GM12865 (cell line): ENCODE measurements at regions not wholly inside any gene's neighbourhood (a gene's known extent, or its start where the extent isn't known, plus 50 kb on each side); places are given as distances from the start of the nearest gene placed in this dataset.

Source experiments
- DNase-seq: peaks from one replicate; pipeline ENCODE4 v3.0.0; 2010; ENCODE audit warnings: low read depth
- H3K4me3 ChIP-seq: 2 replicates; pipeline ENCODE4 v1.5.1; 2011; ENCODE audit warnings: mild to moderate bottlenecking, low read depth, low read length, control low read depth
- TF ChIP-seq, protein P1 (sequence below): IDR thresholded peaks from 2 replicates; pipeline ENCODE4 v1.5.1; 2011; ENCODE audit warnings: low read length, control low read depth, low read depth, inconsistent platforms; ENCODE audit not compliant: insufficient read depth; ENCODE audit errors: missing control alignments

GRCh38 chr2:207467716-207468347, 61.9 kb upstream of the CREB1 start:
- H3K4me3 ChIP-seq = no peak overlapping the region
- TF ChIP-seq, protein P1, sequence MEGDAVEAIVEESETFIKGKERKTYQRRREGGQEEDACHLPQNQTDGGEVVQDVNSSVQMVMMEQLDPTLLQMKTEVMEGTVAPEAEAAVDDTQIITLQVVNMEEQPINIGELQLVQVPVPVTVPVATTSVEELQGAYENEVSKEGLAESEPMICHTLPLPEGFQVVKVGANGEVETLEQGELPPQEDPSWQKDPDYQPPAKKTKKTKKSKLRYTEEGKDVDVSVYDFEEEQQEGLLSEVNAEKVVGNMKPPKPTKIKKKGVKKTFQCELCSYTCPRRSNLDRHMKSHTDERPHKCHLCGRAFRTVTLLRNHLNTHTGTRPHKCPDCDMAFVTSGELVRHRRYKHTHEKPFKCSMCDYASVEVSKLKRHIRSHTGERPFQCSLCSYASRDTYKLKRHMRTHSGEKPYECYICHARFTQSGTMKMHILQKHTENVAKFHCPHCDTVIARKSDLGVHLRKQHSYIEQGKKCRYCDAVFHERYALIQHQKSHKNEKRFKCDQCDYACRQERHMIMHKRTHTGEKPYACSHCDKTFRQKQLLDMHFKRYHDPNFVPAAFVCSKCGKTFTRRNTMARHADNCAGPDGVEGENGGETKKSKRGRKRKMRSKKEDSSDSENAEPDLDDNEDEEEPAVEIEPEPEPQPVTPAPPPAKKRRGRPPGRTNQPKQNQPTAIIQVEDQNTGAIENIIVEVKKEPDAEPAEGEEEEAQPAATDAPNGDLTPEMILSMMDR = no peak
- DNase-seq = peak; percentile 71

GRCh38 chr2:207468488-207468887, 61.3 kb upstream of the CREB1 start:
- DNase-seq = no peak
- TF ChIP-seq, protein P1 = no peak
- H3K4me3 ChIP-seq = no peak overlapping the region

- H3K4me3 ChIP-seq = no peak overlapping the region
- DNase-seq = no peak
- TF ChIP-seq, protein P1 = no peak
These were observed 60.3 kb upstream of the CREB1 start for GRCh38 chr2:207469451-207469850.

DNA sequence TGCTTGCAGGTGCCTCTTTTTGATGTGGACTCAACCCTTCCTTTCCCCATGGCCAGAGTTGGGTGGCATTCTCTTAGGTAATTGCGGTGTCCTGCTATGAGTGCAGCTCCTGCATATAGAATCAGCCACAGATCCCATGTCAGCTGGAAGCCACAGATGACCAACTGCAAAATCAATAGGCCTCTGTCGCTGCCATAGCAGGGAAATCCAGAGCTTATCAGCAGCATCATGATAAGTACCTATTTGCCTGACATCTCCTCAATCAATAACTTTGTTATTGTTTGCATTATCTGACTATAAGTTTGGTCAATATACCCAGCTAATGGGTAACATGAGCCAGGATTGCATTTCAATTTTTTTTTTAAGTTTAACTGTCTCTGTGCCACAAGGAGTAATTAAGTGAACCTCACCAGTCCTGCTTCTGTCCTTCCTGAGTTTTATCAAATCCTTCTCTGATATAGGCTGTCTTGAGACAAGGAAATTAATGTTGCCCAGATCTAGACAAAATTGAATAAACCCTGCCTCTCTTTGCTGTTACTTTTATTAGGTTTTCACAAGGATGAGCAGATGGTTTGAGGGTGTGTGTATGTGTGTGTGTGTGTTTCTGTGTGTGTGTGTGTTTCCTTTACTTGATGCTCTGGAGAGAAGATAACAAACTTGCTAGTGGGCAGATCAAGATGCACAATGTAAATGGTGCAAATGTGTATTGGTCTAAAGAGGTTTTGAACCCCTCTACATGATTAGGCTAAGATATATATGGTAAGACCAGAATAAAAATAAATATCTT, 59.6 kb upstream of the CREB1 start:
- no peak for DNase-seq
- H3K4me3 ChIP-seq = no peak overlapping the region
- TF ChIP-seq, protein P1 = no peak

DNA sequence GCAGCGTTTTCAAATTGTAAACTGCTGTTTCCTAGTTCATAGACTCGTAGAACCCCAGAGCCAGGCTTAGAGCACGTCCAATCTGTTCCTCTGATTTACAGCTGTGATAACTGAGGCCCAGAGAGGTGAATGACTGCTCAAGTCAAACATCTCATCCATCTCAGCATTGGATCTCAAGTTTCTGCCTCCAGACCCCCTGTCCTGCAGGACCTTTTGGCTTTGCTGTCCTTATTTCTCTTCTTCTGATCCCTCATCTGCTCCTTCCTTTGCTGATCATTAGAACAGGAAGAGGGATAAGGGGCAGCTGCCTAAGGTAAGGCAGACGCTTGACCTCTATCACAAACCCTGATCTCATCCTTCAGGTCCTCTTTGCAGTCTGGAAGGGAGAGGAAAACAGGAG, 58.5 kb upstream of the CREB1 start:
- DNase-seq = no peak
- TF ChIP-seq, protein P1 = no peak
- H3K4me3 ChIP-seq = no peak overlapping the region

- no peak overlapping the region for H3K4me3 ChIP-seq
- DNase-seq = no peak
- TF ChIP-seq, protein P1 = no peak
These were observed 57.3 kb upstream of the CREB1 start for GRCh38 chr2:207472343-207473048.
